OCI-LY1 (cell line): ENCODE measurements at regions not wholly inside any gene's neighbourhood (a gene's known extent, or its start where the extent isn't known, plus 50 kb on each side); places are given as distances from the start of the nearest gene placed in this dataset.

ENCODE experiments used
- H2AFZ ChIP-seq: fragments of 200-600 bp; sonication (generic), shearing (Covaris generic); 2 replicates; pipeline ENCODE4 v1.6.0; 2014; ENCODE audit warnings: antibody characterized with exemption, mild to moderate bottlenecking, low read length
- H3F3A ChIP-seq: fragments of 200-600 bp; sonication (generic), shearing (Covaris generic); 2 replicates; pipeline ENCODE4 v1.6.0; 2014; ENCODE audit warnings: mild to moderate bottlenecking, antibody characterized with exemption, low read length, moderate library complexity; ENCODE audit not compliant: insufficient read depth
- H3K27ac ChIP-seq: fragments of 200-600 bp; sonication (generic); 2 replicates; pipeline ENCODE4 v1.5.1; 2014; ENCODE audit warnings: low read length, mixed run types, mild to moderate bottlenecking, low read depth; ENCODE audit not compliant: poor library complexity, severe bottlenecking
- H3K27me3 ChIP-seq: fragments of 200-600 bp; sonication (generic); 2 replicates; pipeline ENCODE4 v1.6.0; 2014; ENCODE audit warnings: antibody characterized with exemption, mild to moderate bottlenecking, low read length, moderate library complexity; ENCODE audit not compliant: insufficient read depth
- H3K36me3 ChIP-seq: fragments of 200-600 bp; sonication (generic); 2 replicates; pipeline ENCODE4 v1.6.1; 2014; ENCODE audit warnings: mild to moderate bottlenecking, antibody characterized with exemption, low read length, moderate library complexity, mixed read lengths; ENCODE audit not compliant: insufficient read depth
- H3K4me1 ChIP-seq: fragments of 200-600 bp; sonication (generic); 2 replicates; pipeline ENCODE4 v1.5.1; 2014; ENCODE audit warnings: mild to moderate bottlenecking, low read length, moderate library complexity; ENCODE audit not compliant: insufficient read depth, severe bottlenecking
- H3K4me2 ChIP-seq: fragments of 200-600 bp; sonication (generic), shearing (Covaris generic); 2 replicates; pipeline ENCODE4 v1.6.1; 2014; ENCODE audit warnings: low read length
- H3K4me3 ChIP-seq: fragments of 200-600 bp; sonication (generic); 2 replicates; pipeline ENCODE4 v1.5.1; 2014; ENCODE audit warnings: low read length, low read depth, mild to moderate bottlenecking, mixed read lengths; ENCODE audit not compliant: poor library complexity, severe bottlenecking
- H3K79me2 ChIP-seq: fragments of 200-600 bp; shearing (Covaris generic); 2 replicates; pipeline ENCODE4 v1.6.1; 2016; ENCODE audit warnings: mixed run types, low read length, mixed read lengths; ENCODE audit not compliant: insufficient read depth
- H3K9ac ChIP-seq: fragments of 200-600 bp; sonication (generic), shearing (Covaris generic); 2 replicates; pipeline ENCODE4 v1.6.1; 2014; ENCODE audit warnings: mild to moderate bottlenecking, low read length, mixed read lengths
- H3K9me2 ChIP-seq: fragments of 200-600 bp; sonication (generic), shearing (Covaris generic); 2 replicates; pipeline ENCODE4 v1.6.1; 2014; ENCODE audit warnings: low read depth, mild to moderate bottlenecking, low read length, mixed read lengths
- H3K9me3 ChIP-seq: fragments of 200-600 bp; shearing (Covaris generic); 2 replicates; pipeline ENCODE4 v1.6.1; 2014; ENCODE audit warnings: low read length, mixed read lengths
- H4K20me1 ChIP-seq: fragments of 200-600 bp; sonication (generic), shearing (Covaris generic); 2 replicates; pipeline ENCODE4 v1.6.0; 2016; ENCODE audit warnings: mild to moderate bottlenecking, low read length; ENCODE audit not compliant: insufficient read depth
- EZH2 ChIP-seq: fragments of 200-600 bp; sonication (generic), shearing (Covaris generic); IDR thresholded peaks from 2 replicates; pipeline ENCODE4 v1.8.0; 2017; ENCODE audit warnings: borderline replicate concordance, mixed run types, mild to moderate bottlenecking, antibody characterized with exemption, low read length, moderate library complexity, mixed read lengths
- TF ChIP-seq, protein P1 (sequence below): fragments of 200-600 bp; sonication (generic), shearing (Covaris generic); IDR thresholded peaks from 2 replicates; pipeline ENCODE4 v1.5.1; 2017; ENCODE audit warnings: mild to moderate bottlenecking, antibody characterized with exemption, low read length, moderate library complexity, mixed read lengths

DNA sequence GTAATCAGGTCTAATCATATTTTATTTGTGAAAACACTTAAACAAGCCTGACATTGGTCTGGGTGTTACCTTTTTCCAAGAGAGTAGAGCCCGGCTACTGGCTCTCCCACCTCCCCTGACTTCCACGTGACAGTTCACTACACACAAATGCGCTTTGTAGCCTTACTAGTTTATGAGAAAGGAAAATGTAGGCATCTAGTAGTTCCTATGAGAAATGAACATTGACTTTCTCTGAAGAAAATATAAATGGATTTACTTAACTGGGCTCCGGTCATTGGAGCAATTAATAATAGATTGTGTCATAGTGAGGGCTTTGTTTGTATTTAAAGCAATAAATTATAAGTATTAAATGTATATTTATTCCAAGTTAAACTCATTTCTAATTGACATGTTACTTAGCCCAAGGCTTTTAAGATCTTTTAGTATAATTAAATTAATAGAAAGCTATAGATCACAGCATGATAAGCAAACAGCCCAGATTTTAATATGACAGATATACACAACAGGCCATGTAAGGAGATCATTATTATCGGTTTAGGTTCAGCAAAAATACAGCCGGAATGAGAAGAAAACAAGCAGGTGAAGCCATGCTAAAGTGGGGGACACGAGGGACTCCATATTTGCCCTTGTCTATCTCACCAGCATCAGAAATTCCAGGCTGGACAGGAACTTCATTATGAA is 756.5 kb upstream of the ADAMTS16 start:
- H3F3A ChIP-seq, result no peaks in the 10 kb centered on the region
- H3K4me2 ChIP-seq, result no peak overlapping the region
- H3K9me2 ChIP-seq, result no peaks in the 10 kb centered on the region
- no peaks in the 10 kb centered on the region for H4K20me1 ChIP-seq
- H3K36me3 ChIP-seq, result no peaks in the 10 kb centered on the region
- H3K27ac ChIP-seq, result no peak overlapping the region
- H3K79me2 ChIP-seq, result no peaks in the 10 kb centered on the region
- TF ChIP-seq, protein P1, sequence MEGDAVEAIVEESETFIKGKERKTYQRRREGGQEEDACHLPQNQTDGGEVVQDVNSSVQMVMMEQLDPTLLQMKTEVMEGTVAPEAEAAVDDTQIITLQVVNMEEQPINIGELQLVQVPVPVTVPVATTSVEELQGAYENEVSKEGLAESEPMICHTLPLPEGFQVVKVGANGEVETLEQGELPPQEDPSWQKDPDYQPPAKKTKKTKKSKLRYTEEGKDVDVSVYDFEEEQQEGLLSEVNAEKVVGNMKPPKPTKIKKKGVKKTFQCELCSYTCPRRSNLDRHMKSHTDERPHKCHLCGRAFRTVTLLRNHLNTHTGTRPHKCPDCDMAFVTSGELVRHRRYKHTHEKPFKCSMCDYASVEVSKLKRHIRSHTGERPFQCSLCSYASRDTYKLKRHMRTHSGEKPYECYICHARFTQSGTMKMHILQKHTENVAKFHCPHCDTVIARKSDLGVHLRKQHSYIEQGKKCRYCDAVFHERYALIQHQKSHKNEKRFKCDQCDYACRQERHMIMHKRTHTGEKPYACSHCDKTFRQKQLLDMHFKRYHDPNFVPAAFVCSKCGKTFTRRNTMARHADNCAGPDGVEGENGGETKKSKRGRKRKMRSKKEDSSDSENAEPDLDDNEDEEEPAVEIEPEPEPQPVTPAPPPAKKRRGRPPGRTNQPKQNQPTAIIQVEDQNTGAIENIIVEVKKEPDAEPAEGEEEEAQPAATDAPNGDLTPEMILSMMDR, result no peak
- TF ChIP-seq EZH2, result no peak
- no peaks in the 10 kb centered on the region for H3K9me3 ChIP-seq
- H3K27me3 ChIP-seq, result no peaks in the 10 kb centered on the region
- no peaks in the 10 kb centered on the region for H3K4me1 ChIP-seq
- no peak overlapping the region for H3K9ac ChIP-seq
- no peak overlapping the region for H2AFZ ChIP-seq
- H3K4me3 ChIP-seq, result no peak overlapping the region

DNA sequence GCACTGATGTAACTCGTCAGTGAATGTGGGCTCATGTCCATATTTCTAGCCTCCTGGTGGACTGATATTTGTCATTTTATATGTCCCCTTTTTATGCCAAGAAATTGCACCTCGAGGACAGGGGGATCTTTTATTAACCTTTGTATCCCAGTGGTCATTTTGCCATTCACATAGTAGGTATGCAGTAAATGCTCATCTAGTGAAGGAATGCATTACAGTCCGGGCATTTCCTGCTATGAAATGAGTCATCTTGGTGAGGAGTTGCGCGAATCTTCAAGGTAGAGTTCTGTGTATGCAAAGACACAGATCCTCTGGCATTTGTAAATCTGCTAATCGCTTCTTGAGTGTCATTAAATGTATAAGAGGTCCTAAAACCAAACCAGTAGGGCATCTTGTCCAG is 755.5 kb upstream of the ADAMTS16 start:
- Histone ChIP-seq H3K27me3 (no peaks in the 10 kb centered on the region), H4K20me1 (no peaks in the 10 kb centered on the region), H3K79me2 (no peaks in the 10 kb centered on the region), H3K4me3 (no peak overlapping the region), H3K4me1 (no peaks in the 10 kb centered on the region), H3K4me2 (no peak overlapping the region), H3K9ac (no peak overlapping the region), H2AFZ (no peak overlapping the region), H3K9me2 (no peaks in the 10 kb centered on the region), H3K27ac (no peak overlapping the region), H3F3A (no peaks in the 10 kb centered on the region), H3K9me3 (no peaks in the 10 kb centered on the region), H3K36me3 (no peaks in the 10 kb centered on the region)
- TF ChIP-seq, protein P1, result no peak
- no peak for TF ChIP-seq EZH2

DNA sequence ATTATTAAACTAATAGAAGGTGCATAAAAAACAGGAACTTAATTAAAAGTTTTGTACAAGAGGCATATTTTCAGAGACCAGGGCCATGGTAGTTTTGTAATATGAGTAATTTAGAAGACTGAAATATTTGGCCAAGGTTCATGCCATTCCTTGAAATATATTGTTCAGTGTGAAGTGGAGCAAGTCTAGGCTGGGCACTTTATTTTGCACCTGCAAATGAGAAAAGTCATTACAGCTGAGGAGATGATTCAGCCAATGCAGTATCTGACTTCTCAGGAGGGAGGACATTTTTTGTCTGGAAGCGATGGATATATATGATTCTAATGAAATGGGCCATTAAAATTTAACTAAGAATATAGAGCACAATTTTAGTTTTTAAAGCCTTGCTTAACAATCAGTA is 754.0 kb upstream of the ADAMTS16 start:
- H3K27ac ChIP-seq, result no peak overlapping the region
- H3K4me2 ChIP-seq, result no peak overlapping the region
- no peaks in the 10 kb centered on the region for H3K9me3 ChIP-seq
- no peak overlapping the region for H2AFZ ChIP-seq
- H3K9ac ChIP-seq, result no peak overlapping the region
- no peaks in the 10 kb centered on the region for H3F3A ChIP-seq
- no peaks in the 10 kb centered on the region for H3K36me3 ChIP-seq
- no peaks in the 10 kb centered on the region for H3K79me2 ChIP-seq
- TF ChIP-seq, protein P1, result no peak
- TF ChIP-seq EZH2, result no peak
- no peaks in the 10 kb centered on the region for H3K9me2 ChIP-seq
- no peak overlapping the region for H3K4me3 ChIP-seq
- no peaks in the 10 kb centered on the region for H3K27me3 ChIP-seq
- H4K20me1 ChIP-seq, result no peaks in the 10 kb centered on the region
- no peaks in the 10 kb centered on the region for H3K4me1 ChIP-seq
